Activated B cell treated with CpG ODN at 0.5 μM for 24 hours (primary cell): ENCODE measurements at regions not wholly inside any gene's neighbourhood (a gene's known extent, or its start where the extent isn't known, plus 50 kb on each side); places are given as distances from the start of the nearest gene placed in this dataset.

Source experiments
- ATAC-seq: fragments of 200-7000 bp; cut with Tn5 transposase; one replicate; pipeline ENCODE4 v1.10.0; 2021; ENCODE audit warnings: low read depth, mild to moderate bottlenecking, moderate library complexity
- CTCF ChIA-PET: fragments of 350-600 bp; sonication (Branson Sonifier 250); formaldehyde crosslinking; loops from one replicate; lab custom pipeline; 2021; ENCODE audit warnings: antibody characterized with exemption; lab: Charles Lee
- POLR2A ChIA-PET: fragments of 350-600 bp; sonication (Branson Sonifier 250); formaldehyde crosslinking; loops from one replicate; lab custom pipeline; 2021; ENCODE audit warnings: antibody characterized with exemption; lab: Charles Lee
- DNase-seq: peaks from one replicate; pipeline ENCODE4 v3.0.0; 2022
- H3K27ac Mint-ChIP-seq: one replicate; pipeline ENCODE4 v1.8.0; 2020; ENCODE audit warnings: mixed read lengths
- H3K27me3 Mint-ChIP-seq: one replicate; pipeline ENCODE4 v1.8.0; 2021; ENCODE audit warnings: mixed read lengths
- H3K36me3 Mint-ChIP-seq: one replicate; pipeline ENCODE4 v1.8.0; 2021; ENCODE audit warnings: low read depth, mixed read lengths
- H3K4me1 Mint-ChIP-seq: one replicate; pipeline ENCODE4 v1.8.0; 2021; ENCODE audit warnings: mixed read lengths
- H3K4me3 Mint-ChIP-seq: one replicate; pipeline ENCODE4 v1.8.0; 2020; ENCODE audit warnings: mild to moderate bottlenecking, mixed read lengths
- H3K9me3 Mint-ChIP-seq: one replicate; pipeline ENCODE4 v1.8.0; 2020; ENCODE audit warnings: mixed read lengths
- intact Hi-C: fragments of 100-400 bp; cut with micrococcal nuclease; formaldehyde crosslinking; loops from one replicate; pipeline ENCODE4 v1.15.1; 2024
- TF ChIP-seq, protein P1 (sequence below): fragments of 200-600 bp; IDR thresholded peaks from one replicate; pipeline ENCODE4 v1.8.0; 2022; ENCODE audit warnings: antibody characterized with exemption, mild to moderate bottlenecking

DNA sequence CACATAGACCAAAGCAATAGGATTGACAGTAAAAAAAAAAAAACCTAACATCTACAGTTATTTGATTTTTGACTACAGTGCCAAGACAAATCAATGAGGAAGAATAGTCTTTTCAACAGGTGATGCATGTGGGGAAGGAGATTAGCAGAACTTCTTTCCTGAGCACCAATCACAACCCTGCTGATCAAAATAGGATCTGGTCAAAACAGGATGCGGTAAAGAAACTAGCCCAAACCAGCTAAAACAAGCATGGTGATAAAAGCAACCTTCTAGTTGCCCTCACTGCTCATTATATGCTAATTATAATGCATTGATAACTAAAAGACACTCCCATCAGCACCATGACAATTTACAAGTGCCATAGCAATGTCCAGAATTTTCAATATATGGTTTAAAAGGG, 667.5 kb downstream of the GRXCR1 start:
- Mint-ChIP-seq H3K27me3 (no peaks in the 10 kb centered on the region), H3K4me3 (no peak overlapping the region), H3K36me3 (no peaks in the 10 kb centered on the region), H3K9me3 (peaks cover 3% of the 10 kb centered on the region), H3K4me1 (peaks cover 31% of the 10 kb centered on the region), H3K27ac (no peak overlapping the region)
- POLR2A ChIA-PET, result no interaction called here
- intact Hi-C loops, result no loop called here
- CTCF ChIA-PET, result no interaction called here
- TF ChIP-seq, protein P1, sequence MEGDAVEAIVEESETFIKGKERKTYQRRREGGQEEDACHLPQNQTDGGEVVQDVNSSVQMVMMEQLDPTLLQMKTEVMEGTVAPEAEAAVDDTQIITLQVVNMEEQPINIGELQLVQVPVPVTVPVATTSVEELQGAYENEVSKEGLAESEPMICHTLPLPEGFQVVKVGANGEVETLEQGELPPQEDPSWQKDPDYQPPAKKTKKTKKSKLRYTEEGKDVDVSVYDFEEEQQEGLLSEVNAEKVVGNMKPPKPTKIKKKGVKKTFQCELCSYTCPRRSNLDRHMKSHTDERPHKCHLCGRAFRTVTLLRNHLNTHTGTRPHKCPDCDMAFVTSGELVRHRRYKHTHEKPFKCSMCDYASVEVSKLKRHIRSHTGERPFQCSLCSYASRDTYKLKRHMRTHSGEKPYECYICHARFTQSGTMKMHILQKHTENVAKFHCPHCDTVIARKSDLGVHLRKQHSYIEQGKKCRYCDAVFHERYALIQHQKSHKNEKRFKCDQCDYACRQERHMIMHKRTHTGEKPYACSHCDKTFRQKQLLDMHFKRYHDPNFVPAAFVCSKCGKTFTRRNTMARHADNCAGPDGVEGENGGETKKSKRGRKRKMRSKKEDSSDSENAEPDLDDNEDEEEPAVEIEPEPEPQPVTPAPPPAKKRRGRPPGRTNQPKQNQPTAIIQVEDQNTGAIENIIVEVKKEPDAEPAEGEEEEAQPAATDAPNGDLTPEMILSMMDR, result no peak
- DNase-seq (no peak), ATAC-seq (no peak)

DNA sequence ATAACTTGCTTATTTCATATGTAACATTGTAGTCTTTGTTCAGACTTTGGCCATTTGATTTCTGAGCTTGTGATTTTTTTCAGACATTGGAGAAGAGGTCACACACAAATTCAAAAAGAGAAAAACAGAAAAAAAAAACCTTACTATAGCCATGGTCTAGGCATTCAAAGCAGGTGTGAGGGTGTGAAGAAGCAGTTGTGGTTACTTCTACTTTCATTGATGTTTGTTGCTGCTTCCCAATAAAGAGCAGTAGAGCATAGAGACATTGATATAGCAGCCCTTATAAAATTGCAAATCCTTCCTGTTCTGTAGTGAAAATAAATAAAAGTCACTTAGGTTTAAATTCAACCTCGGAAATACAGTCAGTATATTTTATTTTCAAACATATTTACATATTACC, 671.6 kb downstream of the GRXCR1 start:
- H3K4me1 Mint-ChIP-seq, result peaks cover 20% of the 10 kb centered on the region
- no peaks in the 10 kb centered on the region for H3K36me3 Mint-ChIP-seq
- DNase-seq, result no peak
- ChIA-PET CTCF (no interaction called here), POLR2A (no interaction called here)
- TF ChIP-seq, protein P1, result no peak
- no peak overlapping the region for H3K4me3 Mint-ChIP-seq
- peaks cover 1% of the 10 kb centered on the region for H3K9me3 Mint-ChIP-seq
- H3K27me3 Mint-ChIP-seq, result no peaks in the 10 kb centered on the region
- no peak overlapping the region for H3K27ac Mint-ChIP-seq
- intact Hi-C loops, result no loop called here
- ATAC-seq, result no peak

DNA sequence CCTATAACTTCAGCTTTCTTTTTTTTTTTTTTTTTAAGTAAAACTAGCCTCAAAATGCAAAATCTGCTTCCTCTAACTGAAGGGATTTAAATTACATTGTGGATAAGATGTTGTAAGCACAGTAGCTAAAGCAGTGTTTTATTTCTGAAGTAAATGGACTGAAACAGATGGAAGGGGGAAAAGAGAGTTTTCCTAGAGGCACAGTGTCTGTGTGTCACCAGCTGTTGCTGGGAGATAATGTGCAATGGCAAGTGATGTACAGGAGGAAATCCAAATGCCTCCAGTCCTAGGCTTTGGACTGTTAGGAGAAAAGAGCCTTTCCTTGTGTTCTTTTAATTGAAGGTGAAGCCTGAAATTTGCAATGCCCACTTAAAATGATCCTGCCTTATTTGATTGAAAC, 672.1 kb downstream of the GRXCR1 start:
- Mint-ChIP-seq H3K4me3 (no peak overlapping the region), H3K27me3 (no peaks in the 10 kb centered on the region), H3K4me1 (peaks cover 20% of the 10 kb centered on the region), H3K36me3 (no peaks in the 10 kb centered on the region), H3K9me3 (peaks cover 1% of the 10 kb centered on the region), H3K27ac (no peak overlapping the region)
- POLR2A ChIA-PET, result no interaction called here
- no peak for DNase-seq
- CTCF ChIA-PET, result no interaction called here
- TF ChIP-seq, protein P1, result no peak
- intact Hi-C loops, result no loop called here
- no peak for ATAC-seq

DNA sequence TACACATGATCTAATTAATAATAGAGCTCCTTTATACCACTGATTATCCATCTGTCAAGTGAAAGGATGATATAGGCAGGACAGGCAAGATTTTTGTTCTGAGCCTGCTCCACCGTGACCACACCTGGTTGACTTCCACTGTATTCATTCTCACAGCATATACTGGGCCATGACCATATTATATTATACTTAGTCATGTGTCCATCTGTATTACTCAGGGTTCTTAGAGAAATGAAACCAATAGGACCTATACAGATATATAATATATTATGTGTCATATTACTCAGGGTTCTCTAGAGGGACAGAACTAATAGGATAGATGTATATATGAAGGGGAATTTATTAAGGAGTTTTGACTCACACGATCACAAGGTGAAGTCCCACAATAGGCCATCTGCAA, 675.1 kb downstream of the GRXCR1 start:
- intact Hi-C loops, result no loop called here
- H3K4me1 Mint-ChIP-seq, result peaks cover 13% of the 10 kb centered on the region
- ChIA-PET CTCF (no interaction called here), POLR2A (no interaction called here)
- no peaks in the 10 kb centered on the region for H3K36me3 Mint-ChIP-seq
- H3K27ac Mint-ChIP-seq, result no peak overlapping the region
- TF ChIP-seq, protein P1, result no peak
- no peak for DNase-seq
- no peak overlapping the region for H3K4me3 Mint-ChIP-seq
- H3K27me3 Mint-ChIP-seq, result no peaks in the 10 kb centered on the region
- ATAC-seq, result no peak
- no peaks in the 10 kb centered on the region for H3K9me3 Mint-ChIP-seq

DNA sequence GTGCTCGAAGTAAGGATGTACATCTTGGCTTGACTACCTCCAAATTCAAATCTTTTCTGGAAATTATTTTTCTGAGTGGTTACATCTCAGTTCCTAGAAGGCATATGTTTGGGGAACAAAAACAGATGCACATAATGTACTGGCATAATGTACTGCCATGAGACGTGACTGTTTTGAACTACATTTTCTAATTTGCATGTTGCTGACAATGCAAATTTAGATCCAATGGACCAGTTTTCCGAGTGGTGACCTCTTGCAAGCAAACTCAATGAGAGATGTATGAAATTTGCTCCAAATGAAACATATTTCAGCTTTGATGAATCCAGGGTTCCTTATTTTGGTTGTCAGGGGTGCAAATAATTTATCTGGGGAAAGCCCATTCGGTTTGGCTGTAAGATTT, 694.3 kb downstream of the GRXCR1 start:
- no peak overlapping the region for H3K27ac Mint-ChIP-seq
- peaks cover 4% of the 10 kb centered on the region for H3K9me3 Mint-ChIP-seq
- no peak overlapping the region for H3K4me3 Mint-ChIP-seq
- no peaks in the 10 kb centered on the region for H3K27me3 Mint-ChIP-seq
- no peaks in the 10 kb centered on the region for H3K36me3 Mint-ChIP-seq
- DNase-seq (no peak), ATAC-seq (no peak)
- no peaks in the 10 kb centered on the region for H3K4me1 Mint-ChIP-seq
- intact Hi-C loops, result no loop called here
- ChIA-PET POLR2A (no interaction called here), CTCF (no interaction called here)
- TF ChIP-seq, protein P1, result no peak
